ENCODE measurements at regions not wholly inside any gene's neighbourhood (a gene's known extent, or its start where the extent isn't known, plus 50 kb on each side); places are given as distances from the start of the nearest gene placed in this dataset.
"Not testable (repeated sequence)": the region's sequence is repeated elsewhere in the genome, so short reads cannot be mapped to it uniquely, and the experiment has no call there.

DNA sequence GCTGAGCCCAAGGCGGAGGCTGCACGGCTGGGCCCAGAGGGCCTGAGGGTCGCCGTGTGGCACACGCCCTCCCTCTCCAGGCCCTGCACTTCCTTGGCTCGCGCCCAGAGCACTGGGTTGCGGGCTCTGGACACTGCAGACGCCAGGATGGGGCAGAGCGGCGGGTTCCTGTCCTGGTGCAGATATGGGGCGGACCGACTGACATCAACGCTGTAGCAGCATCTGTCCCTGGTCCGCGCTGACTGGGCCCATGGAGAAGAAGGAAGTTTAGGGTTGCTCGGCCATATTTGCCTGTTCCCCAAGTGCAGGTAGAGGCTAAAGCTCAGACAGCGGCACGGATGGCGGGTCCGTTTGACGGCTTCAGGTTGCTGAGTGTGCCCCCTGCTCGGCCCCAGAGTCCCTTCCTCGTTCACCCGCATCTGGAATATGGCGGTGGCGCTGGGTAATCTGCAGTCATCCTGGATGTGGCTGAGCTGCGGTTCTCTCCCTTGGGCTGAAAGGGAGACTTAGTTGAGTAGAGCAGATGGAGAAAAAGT, 116.1 kb downstream of the OR13A1 start:
- no peak for DNase-seq

DNA sequence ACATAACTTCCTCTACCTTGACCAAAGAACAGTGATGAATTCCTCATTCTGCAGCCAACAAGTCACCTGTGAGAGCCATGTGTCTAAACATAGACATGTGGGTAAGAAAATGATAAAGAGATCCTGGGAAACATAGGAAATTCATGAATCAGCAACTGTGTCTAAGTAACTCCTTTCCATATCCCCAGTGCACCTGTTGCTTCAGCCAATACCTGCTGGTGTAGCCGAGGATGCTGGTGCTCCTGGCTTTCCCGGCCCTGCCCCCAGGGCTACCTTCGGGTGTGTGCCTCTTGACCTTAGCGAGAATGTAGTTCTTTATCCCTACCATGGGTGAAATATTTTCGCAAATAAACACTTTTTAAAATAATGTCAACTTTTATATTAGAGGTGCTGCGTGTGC, 114.1 kb downstream of the OR13A1 start:
- DNase-seq, result no peak

DNA sequence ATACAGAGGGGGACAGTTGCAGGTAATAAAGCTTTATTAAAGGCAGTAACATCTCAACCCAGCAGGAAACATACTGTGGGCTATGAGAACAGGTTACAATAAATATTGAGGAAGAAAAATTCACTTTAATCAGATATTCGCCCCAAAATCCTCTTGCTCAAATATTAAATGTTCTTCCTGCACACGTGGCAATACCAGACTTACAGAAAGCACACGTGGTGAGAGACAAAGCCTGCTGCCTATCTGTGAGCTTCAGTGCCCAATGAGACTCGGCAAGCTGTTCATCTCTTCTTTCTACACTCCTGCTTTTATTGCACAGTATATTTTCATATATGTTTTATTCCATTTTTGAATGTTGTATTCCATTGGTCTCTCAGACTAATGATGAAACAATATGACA, 113.2 kb downstream of the OR13A1 start:
- no peak for DNase-seq

DNA sequence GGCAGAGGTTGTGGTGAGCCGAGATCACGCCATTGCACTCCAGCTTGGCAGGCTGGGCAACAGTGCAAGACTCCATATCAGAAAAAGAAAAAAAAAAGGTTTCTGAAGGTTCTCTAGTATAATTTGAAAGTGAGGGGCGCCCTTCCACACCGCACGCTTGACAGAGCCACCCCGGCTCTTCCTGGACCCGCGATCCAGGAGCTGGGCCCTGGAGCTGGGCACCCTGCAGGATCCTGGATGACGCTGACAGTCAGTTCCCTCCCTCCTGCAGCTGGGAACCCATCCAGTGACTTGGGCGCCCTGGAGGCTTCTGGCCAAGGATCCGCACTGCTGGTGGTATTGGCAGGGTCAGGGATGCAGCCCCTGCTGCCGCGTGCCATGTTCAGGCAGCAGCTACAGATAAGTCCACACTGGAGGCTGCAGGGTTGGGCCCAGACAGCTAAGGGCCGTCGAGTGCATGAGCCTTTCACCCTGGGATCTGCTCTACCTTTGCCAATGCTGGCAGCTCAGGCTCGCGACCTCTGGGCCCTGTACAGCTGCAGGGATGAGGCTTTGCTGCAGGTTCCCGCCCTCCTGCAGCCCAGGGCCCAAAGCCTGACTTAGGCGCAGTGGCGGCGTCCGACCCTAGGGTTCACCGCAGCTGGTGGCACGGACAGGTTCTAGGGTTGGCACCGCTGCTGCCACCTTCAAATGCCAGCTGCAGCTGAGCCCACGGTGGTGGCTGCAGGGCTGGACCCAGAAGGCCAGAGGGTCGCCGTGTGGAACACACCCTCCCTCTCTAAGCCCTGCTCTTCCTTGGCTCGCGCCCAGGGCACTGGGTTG, 110.2 kb downstream of the OR13A1 start:
- no peak for DNase-seq

DNA sequence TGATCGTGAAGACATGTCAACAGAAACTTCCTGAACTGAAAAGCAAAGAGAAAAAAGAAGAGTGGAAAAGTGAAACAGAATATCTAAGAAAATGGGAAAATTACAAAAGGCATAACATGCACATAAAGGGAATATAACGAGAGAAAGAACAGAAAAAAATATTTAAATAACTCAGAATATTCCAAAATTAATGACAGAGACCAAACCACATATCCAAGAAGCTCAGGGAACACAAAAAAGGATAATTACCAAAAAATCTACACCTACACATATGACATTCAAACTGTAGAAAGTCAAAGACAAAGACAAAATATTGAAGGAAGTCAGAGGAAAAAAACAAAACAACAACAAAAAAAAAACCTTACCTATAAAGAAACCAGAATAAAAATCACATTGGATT, 105.5 kb downstream of the OR13A1 start:
- no peak for DNase-seq

DNA sequence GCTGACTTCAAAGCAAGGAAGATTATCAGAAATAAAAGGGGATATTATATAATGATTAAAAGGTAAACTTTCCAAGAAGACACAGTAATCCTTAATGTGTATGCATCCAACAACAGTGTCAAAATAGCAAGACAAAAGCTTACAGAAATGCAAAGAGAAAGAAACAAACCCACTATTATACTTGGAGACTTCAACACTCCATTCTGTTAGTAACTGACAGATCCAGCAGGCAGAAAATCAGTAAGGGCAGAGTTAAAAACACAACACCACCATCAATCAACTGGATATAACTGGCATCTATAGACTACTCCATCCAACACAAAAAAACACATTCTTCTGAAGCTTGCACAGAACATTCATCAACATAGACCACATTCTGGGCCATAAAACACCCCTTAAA, 103.8 kb downstream of the OR13A1 start:
- DNase-seq, result no peak

DNA sequence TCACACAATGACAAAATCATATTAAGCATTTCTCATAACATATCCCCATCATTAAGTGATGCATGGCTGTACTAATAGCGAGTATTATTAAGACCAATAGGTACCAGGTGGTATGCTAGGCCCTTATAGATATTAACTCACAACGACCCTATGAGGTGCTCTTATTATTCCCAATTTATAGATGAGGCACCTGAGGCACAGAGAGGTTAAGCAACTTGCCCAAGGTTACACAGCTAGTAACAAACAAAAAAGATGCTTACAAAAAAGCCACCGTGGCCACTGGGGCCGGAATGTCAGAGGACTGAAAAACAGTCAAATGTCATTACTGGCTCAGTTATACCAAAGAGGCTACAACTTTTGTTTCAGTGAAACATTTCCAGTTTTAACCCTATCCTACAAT, 96.0 kb downstream of the OR13A1 start:
- DNase-seq, result no peak

DNA sequence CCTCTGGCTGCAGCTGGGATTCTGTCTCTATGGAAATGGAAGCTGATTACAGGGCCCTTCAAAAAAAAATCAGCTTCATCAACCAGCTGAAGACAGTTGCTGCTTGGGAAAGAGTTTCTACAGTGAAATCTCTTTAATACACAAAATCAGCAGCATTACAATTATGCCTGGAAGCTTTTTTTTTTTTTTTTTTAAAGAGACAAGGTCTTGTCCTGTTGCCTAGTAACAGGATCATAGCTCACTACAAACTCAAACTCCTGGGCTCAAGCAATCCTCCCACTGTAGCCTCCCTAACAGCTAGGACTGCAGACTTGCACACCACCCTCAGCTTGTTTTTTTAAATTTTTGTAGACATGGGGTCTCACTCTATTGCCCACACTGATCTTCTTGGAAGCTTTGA, 94.5 kb downstream of the OR13A1 start:
- DNase-seq, result no peak

DNA sequence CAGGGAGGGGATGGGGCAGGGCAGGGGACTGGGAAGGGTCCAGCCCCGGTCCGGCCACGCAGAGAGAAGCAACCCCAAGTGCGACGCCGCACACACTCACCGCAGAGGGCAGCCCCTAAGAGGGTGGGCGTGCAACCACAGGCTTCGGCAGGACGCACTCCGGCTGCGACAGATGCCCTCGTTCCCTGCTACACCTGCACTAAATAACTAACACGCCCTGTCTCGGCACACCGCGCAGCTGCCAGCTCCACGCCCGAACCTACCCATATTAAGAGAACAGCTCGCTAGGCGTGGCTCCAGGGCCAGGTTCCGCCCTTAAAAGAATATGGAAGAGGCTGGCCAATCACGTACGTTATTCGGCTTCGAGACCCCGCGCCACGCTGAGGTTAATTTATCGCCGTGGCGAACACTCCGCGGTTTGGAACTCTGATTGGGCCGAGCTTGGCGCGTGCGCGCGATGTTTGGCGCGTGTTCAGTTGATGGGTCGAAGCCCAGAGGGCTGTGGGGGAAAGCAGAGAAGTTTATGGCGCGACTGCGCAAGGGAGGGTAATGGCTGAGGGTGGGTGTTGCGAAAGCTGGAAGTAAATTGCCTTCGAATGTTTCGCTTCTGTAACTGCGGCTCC, 91.1 kb downstream of the OR13A1 start:
- DNase-seq, result no peak

DNA sequence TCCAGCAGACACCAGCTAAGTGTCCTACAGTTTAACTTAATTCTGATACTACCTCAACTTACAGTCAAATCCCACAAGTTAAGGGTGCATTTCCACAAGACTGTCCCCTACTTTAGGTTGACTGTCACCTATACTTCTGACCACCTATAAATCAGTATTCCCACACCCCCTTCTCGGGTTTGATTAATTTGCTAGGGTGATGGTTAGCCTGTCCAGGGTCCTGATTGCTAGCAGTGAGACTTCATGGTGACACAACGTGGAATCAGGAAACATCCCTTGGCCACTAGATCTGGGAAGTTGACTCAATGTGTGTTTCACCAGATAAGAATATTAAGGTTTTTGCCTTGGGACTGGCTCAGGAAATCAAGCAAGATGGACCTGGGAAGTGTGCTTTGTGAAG, 88.4 kb downstream of the OR13A1 start:
- DNase-seq, result no peak

DNA sequence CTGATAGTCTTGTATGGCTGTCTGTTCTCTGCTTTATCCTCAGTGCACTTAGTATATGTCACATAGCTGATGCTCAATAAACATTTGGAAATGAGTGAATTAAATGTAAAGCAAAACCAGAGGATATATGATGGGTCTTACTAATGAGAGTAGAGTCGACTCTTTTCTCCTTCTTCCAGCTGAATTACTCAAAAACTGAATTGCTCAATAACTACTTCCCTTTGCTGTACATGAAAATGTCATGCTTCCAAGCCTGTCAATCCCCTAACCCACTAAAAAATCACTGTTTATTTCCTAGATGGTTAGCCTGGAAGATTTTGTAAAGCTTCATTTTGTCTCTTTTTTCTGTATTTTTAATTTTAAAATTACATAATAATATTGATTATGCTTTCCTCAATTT, 88.0 kb downstream of the OR13A1 start:
- DNase-seq, result no peak

DNA sequence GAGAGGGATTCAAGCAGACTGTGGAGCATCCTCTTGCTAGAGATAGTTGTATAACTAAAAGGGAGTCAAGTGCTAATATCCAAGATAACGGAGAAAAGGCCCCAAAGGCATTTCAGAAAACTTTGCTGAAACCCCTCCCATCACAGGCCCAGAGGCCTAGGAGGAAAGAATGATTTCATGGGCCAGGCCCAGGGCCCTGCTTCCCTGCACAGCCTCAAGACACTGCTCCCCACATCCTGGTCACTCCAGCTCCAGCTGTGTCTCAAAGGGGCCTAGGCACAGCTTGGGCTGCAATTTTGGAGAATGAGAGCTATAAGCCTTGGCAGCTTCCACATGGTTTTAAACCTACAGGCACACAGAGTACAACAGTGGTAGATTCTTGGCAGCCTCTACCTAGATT, 85.6 kb downstream of the OR13A1 start:
- no peak for DNase-seq

DNA sequence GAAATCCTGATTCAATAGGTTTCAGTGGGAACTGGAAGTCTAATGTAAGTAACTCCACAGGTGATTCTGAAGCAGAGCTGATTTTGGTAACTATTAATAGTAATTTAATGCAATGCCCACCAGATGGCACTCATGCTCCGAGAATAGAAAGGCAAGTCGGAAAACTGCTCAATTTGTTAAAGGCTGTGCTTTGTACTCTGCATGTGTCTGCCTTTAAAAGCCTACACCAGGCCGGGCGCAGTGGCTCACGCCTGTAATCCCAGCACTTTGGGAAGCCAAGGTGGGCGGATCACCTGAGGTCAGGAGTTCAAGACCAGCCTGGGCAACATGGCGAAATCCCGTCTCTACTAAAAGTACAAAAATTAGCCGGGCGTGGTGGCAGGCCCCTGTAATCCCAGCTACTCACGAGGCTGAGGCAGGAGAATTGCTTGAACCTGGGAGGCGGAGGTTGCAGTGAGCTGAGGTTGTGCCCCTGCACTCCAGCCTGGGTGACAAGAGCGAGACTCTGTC, 80.1 kb downstream of the OR13A1 start:
- peak; percentile 70 for DNase-seq

DNA sequence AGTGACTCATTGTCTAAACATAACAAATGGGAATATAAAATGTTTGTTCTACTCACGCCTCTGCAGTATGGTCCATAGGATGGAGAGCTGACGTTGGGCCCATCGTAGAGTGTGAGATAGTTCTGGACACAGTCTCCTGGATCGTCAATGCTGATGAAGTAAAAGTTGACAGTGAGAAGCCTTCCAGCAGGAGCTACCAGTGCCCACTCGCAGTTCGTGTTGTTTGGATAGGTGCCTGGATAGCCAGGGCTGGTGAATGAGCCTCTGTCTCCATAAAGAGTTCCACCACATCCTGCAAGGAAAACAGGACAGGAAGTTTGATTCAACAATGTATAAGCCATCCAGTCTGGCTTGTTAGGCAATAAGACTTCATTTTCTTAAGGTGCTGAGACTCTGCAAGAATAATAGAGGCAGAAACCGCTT, 79.6 kb downstream of the OR13A1 start:
- DNase-seq, result no peak

DNA sequence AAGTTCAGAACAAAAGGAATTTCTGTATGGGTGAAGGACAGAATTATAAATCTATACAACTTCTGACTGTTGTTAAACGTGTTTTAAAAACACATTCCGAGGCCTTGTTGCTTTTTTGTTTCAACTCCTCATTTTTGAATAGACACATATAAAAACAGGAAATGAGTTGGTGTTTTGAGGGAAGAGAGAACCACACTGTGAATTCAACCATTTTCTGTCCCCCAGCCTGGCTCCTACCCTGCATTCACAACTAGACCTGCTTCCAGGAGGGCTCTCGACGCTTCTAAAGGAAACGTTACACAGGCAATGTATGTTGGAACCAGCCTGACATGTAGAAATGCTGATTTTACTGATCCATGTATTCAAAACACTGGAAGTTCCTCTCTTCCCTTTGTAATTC, 76.5 kb downstream of the OR13A1 start:
- DNase-seq, result no peak

DNA sequence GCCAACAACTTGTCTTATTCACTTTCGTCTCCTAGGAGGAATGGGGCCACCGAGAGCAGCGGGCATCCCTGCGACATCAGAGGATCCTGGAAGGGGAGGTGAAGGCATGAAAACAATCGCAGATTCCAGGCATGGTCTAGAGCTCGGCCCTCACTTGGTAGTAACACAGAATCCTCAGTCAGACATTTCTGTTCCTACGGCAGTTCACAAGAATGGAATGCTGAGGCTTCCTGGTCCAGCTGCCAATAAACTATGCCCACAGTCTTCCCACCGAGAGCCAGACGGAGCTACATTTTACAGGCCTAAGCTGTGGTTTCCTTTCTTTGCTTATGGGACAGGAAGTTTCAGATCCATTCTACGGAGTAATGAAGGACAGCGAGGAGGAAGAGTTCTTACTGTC, 75.8 kb downstream of the OR13A1 start:
- DNase-seq, result no peak

DNA sequence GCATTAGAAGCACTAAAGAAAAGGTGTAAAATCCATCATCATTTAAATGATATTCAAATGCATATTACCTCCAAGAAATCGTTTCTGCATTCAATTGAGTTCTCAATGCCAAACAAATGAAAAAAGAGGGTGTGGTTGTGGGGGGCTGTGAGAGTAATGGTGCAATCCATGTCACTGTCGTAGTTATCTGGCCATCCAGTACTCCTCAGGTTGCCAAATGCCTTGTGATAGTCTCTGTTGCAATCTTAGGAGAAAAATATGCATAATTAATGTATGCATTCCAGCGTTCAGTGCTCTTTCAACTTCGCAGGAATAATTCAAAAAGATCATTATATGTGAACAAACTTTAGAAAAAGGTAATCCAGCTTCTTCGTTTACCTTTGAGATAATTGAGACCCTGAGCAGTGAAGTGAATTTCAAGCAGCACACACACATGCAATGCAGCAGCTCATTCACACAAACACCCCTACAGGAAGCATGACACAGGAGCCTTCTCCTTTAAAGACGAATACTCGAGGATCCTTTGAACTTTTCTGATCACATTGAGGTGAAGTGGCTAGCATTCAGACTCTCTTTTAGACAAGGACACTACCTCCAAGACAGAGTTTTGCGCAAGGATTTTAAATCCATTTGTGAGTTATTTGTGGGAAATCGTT, 73.4 kb downstream of the OR13A1 start:
- no peak for DNase-seq

DNA sequence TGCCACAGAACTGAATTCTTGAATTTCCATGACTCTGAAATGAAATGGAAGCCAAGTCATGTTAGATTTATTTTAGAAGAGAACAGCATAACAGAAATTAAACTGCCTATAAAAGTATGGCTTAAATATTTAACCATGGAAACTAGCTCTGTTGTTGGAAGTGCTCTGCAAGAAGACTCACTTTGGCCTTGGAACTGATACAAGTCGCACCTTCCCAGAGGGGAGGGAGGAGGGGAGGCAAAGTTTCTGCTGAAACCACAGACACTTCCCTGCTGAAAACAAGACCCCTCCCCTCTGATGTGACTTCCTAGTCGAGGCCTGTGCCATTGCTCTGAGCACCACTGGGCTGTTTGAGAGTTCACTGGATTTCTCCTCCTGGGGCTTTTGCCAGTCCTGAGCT, 72.1 kb downstream of the OR13A1 start:
- DNase-seq, result no peak

DNA sequence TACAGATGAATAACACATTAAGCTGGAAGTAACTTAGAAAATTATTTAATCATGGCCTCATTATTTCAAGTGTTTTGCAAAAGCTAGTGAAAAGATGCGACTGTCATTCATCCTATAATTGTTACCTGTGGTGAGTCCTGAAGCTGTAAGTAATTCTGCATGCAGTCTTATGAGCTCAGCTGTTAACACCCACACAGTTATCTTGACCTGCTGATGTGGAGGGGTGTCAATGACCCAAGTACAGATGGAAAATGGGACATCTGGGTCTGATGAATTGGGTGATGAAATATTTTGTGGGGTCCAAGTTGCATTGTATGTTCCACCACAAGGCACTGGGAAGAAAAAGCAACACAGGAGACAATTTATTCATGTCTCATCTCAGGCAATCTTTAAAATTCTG, 68.9 kb downstream of the OR13A1 start:
- DNase-seq, result no peak

DNA sequence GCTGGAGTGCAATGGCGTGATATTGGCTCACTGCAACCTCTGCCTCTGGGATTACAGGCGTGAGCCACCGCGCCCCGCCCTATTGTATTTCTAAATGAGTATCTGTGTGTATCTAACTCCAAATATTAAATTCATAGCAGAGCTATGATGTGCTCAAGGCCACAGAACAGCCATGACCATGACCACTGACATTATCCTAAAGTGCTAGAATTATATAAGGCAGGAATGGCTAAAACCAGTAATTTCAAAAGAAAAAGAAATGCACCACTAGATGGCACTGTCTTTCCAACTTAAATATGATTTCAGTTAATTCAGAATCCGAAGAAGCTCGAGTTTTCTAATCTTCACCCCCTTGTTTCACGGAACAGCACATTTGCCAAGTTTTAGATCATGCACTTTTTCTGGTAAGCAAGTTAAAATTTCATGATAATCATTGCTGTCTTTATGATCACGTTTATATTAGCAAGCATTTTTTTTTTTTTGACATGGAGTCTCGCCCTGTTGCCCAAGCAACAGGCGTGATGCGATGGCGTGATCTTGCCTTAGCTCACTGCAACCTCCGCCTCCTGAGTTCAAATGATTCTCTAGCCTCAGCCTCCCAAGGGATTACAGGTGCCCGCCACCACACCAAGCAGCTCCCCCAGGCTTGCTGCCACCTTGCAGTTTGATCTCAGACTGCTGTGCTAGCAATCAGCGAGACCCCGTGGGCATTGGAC, 65.3 kb downstream of the OR13A1 start:
- peak; percentile 20 for DNase-seq

DNA sequence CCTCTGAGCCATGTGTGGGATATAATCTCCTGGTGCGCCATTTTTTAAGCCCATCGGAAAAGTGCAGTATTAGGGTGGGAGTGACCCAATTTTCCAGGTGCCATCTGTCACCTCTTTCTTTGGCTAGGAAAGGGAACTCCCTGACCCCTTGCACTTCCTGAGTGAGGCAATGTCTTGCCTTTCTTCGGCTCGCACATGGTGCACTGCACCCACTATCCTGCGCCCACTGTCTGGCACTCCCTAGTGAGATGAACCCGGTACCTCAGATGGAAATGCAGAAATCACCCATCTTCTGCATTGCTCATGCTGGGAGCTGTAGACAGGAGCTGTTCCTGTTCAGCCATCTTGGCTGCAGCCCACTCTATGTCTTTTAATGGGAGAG, 64.7 kb downstream of the OR13A1 start:
- not testable (repeated sequence) for DNase-seq
